KBM-7 (cell line): ENCODE measurements at regions not wholly inside any gene's neighbourhood (a gene's known extent, or its start where the extent isn't known, plus 50 kb on each side); places are given as distances from the start of the nearest gene placed in this dataset.
"Not testable (repeated sequence)": the region's sequence is repeated elsewhere in the genome, so short reads cannot be mapped to it uniquely, and the experiment has no call there.

Experiments
- DNase-seq: peaks from one replicate; pipeline ENCODE4 v3.0.0-alpha.2; 2015
- in situ Hi-C: fragments of 300-500 bp; cut with MboI; formaldehyde crosslinking; loops from 2 replicates; pipeline ENCODE4 v1.14.3; 2020; ENCODE audit warnings: low sequenced_read_pairs, low pct_unique_long_range_greater_than_20kb, mixed read lengths

- in situ Hi-C loops, result no loop called here
- DNase-seq, result no peak
Measured at GRCh38 chrX:137855490-137855889, 289.6 kb downstream of the ZIC3 start.

- DNase-seq, result no peak
- in situ Hi-C loops, result no loop called here
Measured at GRCh38 chrX:137858106-137858505, 292.2 kb downstream of the ZIC3 start.

- in situ Hi-C loops, result no loop called here
- no peak for DNase-seq
Measured at GRCh38 chrX:137878401-137878800, 312.5 kb downstream of the ZIC3 start.

GRCh38 chrX:137882960-137883359 lies 317.0 kb downstream of the ZIC3 start:
- in situ Hi-C loops, result no loop called here
- no peak for DNase-seq

- in situ Hi-C loops, result not testable (repeated sequence)
Measured at GRCh38 chrX:137884813-137885212, 318.9 kb downstream of the ZIC3 start.

GRCh38 chrX:137891431-137891830 lies 325.5 kb downstream of the ZIC3 start:
- in situ Hi-C loops, result no loop called here
- DNase-seq, result no peak

More at GRCh38 chrX:137884813-137885212, 318.9 kb downstream of the ZIC3 start:
- not testable (repeated sequence) for DNase-seq

GRCh38 chrX:137896123-137896522 lies 330.2 kb downstream of the ZIC3 start:
- in situ Hi-C loops, result no loop called here
- DNase-seq, result no peak

GRCh38 chrX:137915466-137915865 lies 349.5 kb downstream of the ZIC3 start:
- in situ Hi-C loops, result no loop called here
- no peak for DNase-seq

- DNase-seq, result no peak
- in situ Hi-C loops, result no loop called here
Measured at GRCh38 chrX:137916090-137916746, 350.3 kb downstream of the ZIC3 start.

- peak; percentile 31 for DNase-seq
- in situ Hi-C loops, result no loop called here
Measured at GRCh38 chrX:137926090-137926489, 360.2 kb downstream of the ZIC3 start.

GRCh38 chrX:137929951-137930350 lies 364.0 kb downstream of the ZIC3 start:
- in situ Hi-C loops, result no loop called here
- DNase-seq, result no peak

- in situ Hi-C loops, result no loop called here
- DNase-seq, result no peak
Measured at GRCh38 chrX:137930533-137930932, 364.6 kb downstream of the ZIC3 start.

GRCh38 chrX:137934214-137934613 lies 368.3 kb downstream of the ZIC3 start:
- in situ Hi-C loops, DNase-seq: not testable (repeated sequence)

- DNase-seq, in situ Hi-C loops: not testable (repeated sequence)
Measured at GRCh38 chrX:137934887-137935286, 369.0 kb downstream of the ZIC3 start.

GRCh38 chrX:137945470-137945869 lies 379.5 kb downstream of the ZIC3 start:
- no peak for DNase-seq
- in situ Hi-C loops, result no loop called here

- in situ Hi-C loops, result no loop called here
- no peak for DNase-seq
Measured at GRCh38 chrX:137969191-137969590, 403.3 kb downstream of the ZIC3 start.

GRCh38 chrX:137982472-137983172 lies 416.7 kb downstream of the ZIC3 start:
- DNase-seq, result no peak
- in situ Hi-C loops, result no loop called here

- in situ Hi-C loops, result no loop called here
- DNase-seq, result no peak
Measured at GRCh38 chrX:137988470-137988869, 422.5 kb downstream of the ZIC3 start.

- in situ Hi-C loops, result no loop called here
- no peak for DNase-seq
Measured at GRCh38 chrX:137998619-137999018, 432.7 kb downstream of the ZIC3 start.

- in situ Hi-C loops, result no loop called here
- DNase-seq, result no peak
Measured at GRCh38 chrX:137999071-137999470, 433.1 kb downstream of the ZIC3 start.

- in situ Hi-C loops, result no loop called here
- peak; percentile 12 for DNase-seq
Measured at GRCh38 chrX:137999552-137999951, 433.6 kb downstream of the ZIC3 start.
